Smooth muscle cell (in vitro differentiated cells): ENCODE measurements at regions not wholly inside any gene's neighbourhood (a gene's known extent, or its start where the extent isn't known, plus 50 kb on each side); places are given as distances from the start of the nearest gene placed in this dataset.

Experiments
- DNase-seq: peaks from one replicate; lab custom pipeline; 2025; ENCODE audit not compliant: unreplicated experiment; lab: John Stamatoyannopoulos, UW
- H2AFZ ChIP-seq: fragments of 200-600 bp; sonication (generic); 2 replicates; pipeline ENCODE4 v1.6.0; 2016; ENCODE audit warnings: antibody characterized with exemption, low read depth, mild to moderate bottlenecking
- H3F3A ChIP-seq: fragments of 200-600 bp; sonication (generic); 2 replicates; pipeline ENCODE4 v1.6.0; 2017; ENCODE audit warnings: antibody characterized with exemption, low read depth
- H3K27ac ChIP-seq: fragments of 200-600 bp; sonication (generic); 2 replicates; pipeline ENCODE4 v1.5.1; 2016; ENCODE audit warnings: low read depth, mild to moderate bottlenecking
- H3K27me3 ChIP-seq: fragments of 200-600 bp; sonication (generic); 2 replicates; pipeline ENCODE4 v1.6.1; 2016; ENCODE audit warnings: low read depth, mild to moderate bottlenecking
- H3K36me3 ChIP-seq: fragments of 200-600 bp; sonication (generic); 2 replicates; pipeline ENCODE4 v1.5.1; 2016; ENCODE audit warnings: low read depth
- H3K4me1 ChIP-seq: fragments of 200-600 bp; sonication (generic); 2 replicates; pipeline ENCODE4 v1.5.1; 2016; ENCODE audit warnings: low read depth
- H3K4me2 ChIP-seq: fragments of 200-600 bp; sonication (generic); 2 replicates; pipeline ENCODE4 v1.6.0; 2016; ENCODE audit warnings: mild to moderate bottlenecking
- H3K4me3 ChIP-seq: fragments of 200-600 bp; sonication (generic); 2 replicates; pipeline ENCODE4 v1.5.1; 2016; ENCODE audit warnings: mild to moderate bottlenecking
- H3K79me2 ChIP-seq: fragments of 200-600 bp; sonication (generic); 2 replicates; pipeline ENCODE4 v1.6.0; 2016; ENCODE audit warnings: low read depth, mild to moderate bottlenecking
- H3K9ac ChIP-seq: fragments of 200-600 bp; sonication (generic); 2 replicates; pipeline ENCODE4 v1.6.0; 2016; ENCODE audit warnings: low read depth
- H3K9me3 ChIP-seq: fragments of 200-600 bp; sonication (generic); replicated peaks from 2 replicates; pipeline ENCODE4 v1.5.1; 2016; ENCODE audit warnings: low read depth
- H4K20me1 ChIP-seq: fragments of 200-600 bp; sonication (generic); 2 replicates; pipeline ENCODE4 v1.6.0; 2016; ENCODE audit warnings: low read depth
- CTCF ChIP-seq: fragments of 200-600 bp; sonication (generic); IDR thresholded peaks from 2 replicates; pipeline ENCODE4 v1.5.1; 2017; ENCODE audit warnings: borderline replicate concordance, mild to moderate bottlenecking, antibody characterized with exemption; ENCODE audit not compliant: insufficient read depth, poor library complexity, severe bottlenecking
- WGBS: methylation state at CpG from one replicate; pipeline ENCODE4 v1.1.7; 2016; ENCODE audit warnings: low lambda C conversion rate; 5-methylcytosine and 5-hydroxymethylcytosine counted together

GRCh38 chr5:116664988-116665387 lies 90.4 kb upstream of the SEMA6A start:
- no peak overlapping the region for H3K4me2 ChIP-seq
- 64% methylated on average over 5 of the region's 5 CpGs for WGBS
- H3K27ac ChIP-seq = no peak overlapping the region
- no peaks in the 10 kb centered on the region for H3F3A ChIP-seq
- H3K4me1 ChIP-seq = peaks cover 5% of the 10 kb centered on the region
- no peak overlapping the region for H2AFZ ChIP-seq
- H3K79me2 ChIP-seq = no peaks in the 10 kb centered on the region
- H3K36me3 ChIP-seq = no peaks in the 10 kb centered on the region
- H3K4me3 ChIP-seq = no peak overlapping the region
- no peak for DNase-seq
- no peaks in the 10 kb centered on the region for H3K27me3 ChIP-seq
- H3K9ac ChIP-seq = no peak overlapping the region
- no peak for TF ChIP-seq CTCF
- H3K9me3 ChIP-seq = no peaks in the 10 kb centered on the region
- H4K20me1 ChIP-seq = no peaks in the 10 kb centered on the region

- Histone ChIP-seq H3K36me3 (no peaks in the 10 kb centered on the region), H3K9ac (no peak overlapping the region), H2AFZ (no peak overlapping the region), H4K20me1 (no peaks in the 10 kb centered on the region), H3K27ac (no peak overlapping the region), H3K4me2 (no peak overlapping the region), H3K4me1 (peaks cover 5% of the 10 kb centered on the region), H3K27me3 (no peaks in the 10 kb centered on the region), H3F3A (no peaks in the 10 kb centered on the region), H3K9me3 (no peaks in the 10 kb centered on the region), H3K4me3 (no peak overlapping the region), H3K79me2 (no peaks in the 10 kb centered on the region)
- no peak for DNase-seq
- no peak for TF ChIP-seq CTCF
- 65% methylated on average over 1 of the region's 1 CpG for WGBS
Observed at GRCh38 chr5:116663081-116663480, 88.5 kb upstream of the SEMA6A start.

- WGBS = 70% methylated on average over 4 of the region's 4 CpGs
- TF ChIP-seq CTCF = no peak
Observed at GRCh38 chr5:116661419-116661818, 86.8 kb upstream of the SEMA6A start.

GRCh38 chr5:116660929-116661328 lies 86.3 kb upstream of the SEMA6A start:
- peaks cover 6% of the 10 kb centered on the region for H3K4me1 ChIP-seq
- no peak for DNase-seq
- H3K27ac ChIP-seq = no peak overlapping the region
- H2AFZ ChIP-seq = no peak overlapping the region
- no peaks in the 10 kb centered on the region for H3F3A ChIP-seq
- no peak overlapping the region for H3K4me3 ChIP-seq
- no peak overlapping the region for H3K9ac ChIP-seq
- no peaks in the 10 kb centered on the region for H3K27me3 ChIP-seq
- no peaks in the 10 kb centered on the region for H3K36me3 ChIP-seq
- no peaks in the 10 kb centered on the region for H3K79me2 ChIP-seq
- TF ChIP-seq CTCF = no peak
- no peaks in the 10 kb centered on the region for H4K20me1 ChIP-seq
- 95% methylated on average over 5 of the region's 5 CpGs for WGBS
- no peaks in the 10 kb centered on the region for H3K9me3 ChIP-seq
- H3K4me2 ChIP-seq = no peak overlapping the region

More at GRCh38 chr5:116661419-116661818, 86.8 kb upstream of the SEMA6A start:
- H3F3A ChIP-seq = no peaks in the 10 kb centered on the region
- no peak overlapping the region for H3K4me3 ChIP-seq
- no peak overlapping the region for H3K9ac ChIP-seq
- H3K27me3 ChIP-seq = no peaks in the 10 kb centered on the region
- peaks cover 5% of the 10 kb centered on the region for H3K4me1 ChIP-seq
- no peaks in the 10 kb centered on the region for H4K20me1 ChIP-seq
- no peak overlapping the region for H3K27ac ChIP-seq
- H2AFZ ChIP-seq = no peak overlapping the region
- DNase-seq = no peak
- H3K36me3 ChIP-seq = no peaks in the 10 kb centered on the region
- H3K9me3 ChIP-seq = no peaks in the 10 kb centered on the region
- no peaks in the 10 kb centered on the region for H3K79me2 ChIP-seq
- H3K4me2 ChIP-seq = no peak overlapping the region
